HG03025 (cell line): ENCODE measurements at regions not wholly inside any gene's neighbourhood (a gene's known extent, or its start where the extent isn't known, plus 50 kb on each side); places are given as distances from the start of the nearest gene placed in this dataset.

Experiments
- ATAC-seq: cut with Tn5 transposase; IDR thresholded peaks from one replicate; pipeline ENCODE4 v1.9.1; 2021; ENCODE audit warnings: mild to moderate bottlenecking, moderate library complexity; ENCODE audit not compliant: unreplicated experiment, low FRiP score

DNA sequence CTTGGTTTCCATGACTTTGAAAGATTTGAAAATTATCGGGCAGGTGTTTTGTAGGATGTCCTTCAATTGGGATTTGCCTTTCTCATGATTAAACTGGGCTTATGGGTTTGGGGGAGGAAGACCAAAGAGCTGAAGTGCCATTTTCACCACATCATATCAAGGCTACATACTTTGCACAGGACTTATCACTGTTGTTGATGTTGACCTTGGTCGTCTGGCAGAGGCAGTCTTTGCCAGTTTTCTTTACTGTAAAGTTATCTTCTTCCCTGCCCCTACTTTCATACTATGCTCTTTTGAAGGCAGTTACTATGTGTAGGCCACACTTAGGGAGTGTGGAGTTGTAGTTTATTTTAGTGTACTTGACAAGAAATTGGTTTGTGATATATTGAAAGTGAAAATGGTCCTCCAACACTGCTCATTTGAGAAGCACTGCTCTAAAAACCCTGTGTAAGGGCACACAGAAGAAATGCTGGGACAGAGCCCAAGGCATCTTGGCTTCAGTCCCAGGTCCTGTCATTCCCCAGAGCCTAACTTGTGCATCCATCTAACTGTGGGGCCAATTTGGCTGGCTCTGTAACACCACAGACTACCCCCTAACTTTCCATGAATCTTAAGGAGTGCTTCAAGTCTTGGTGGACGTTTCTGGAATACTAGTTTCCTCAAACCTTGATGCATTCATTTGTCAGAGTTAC, 384.9 kb downstream of the KCNRG start:
- no peak for ATAC-seq

DNA sequence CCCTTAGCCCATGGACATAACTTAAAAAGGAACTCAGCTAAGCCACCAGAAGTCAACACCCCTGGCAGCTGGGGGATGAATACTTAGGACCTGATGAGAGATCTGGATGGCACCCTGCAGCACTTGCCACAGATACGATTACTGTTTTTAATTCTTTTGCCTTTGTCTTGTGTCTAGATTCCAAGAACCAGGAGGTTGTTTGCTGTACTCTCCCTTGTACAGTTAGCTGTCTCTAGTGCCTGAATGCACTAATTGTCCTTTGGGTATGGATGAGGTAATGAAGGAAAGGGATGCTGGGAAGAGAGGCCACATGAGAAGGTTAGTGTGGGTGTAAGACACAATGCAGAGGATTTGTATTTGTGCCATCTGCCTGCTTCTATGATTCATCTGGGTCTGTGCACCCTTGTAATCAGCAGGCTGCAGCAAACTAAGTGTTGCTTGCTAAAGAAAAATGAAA, 385.8 kb downstream of the KCNRG start:
- no peak for ATAC-seq

DNA sequence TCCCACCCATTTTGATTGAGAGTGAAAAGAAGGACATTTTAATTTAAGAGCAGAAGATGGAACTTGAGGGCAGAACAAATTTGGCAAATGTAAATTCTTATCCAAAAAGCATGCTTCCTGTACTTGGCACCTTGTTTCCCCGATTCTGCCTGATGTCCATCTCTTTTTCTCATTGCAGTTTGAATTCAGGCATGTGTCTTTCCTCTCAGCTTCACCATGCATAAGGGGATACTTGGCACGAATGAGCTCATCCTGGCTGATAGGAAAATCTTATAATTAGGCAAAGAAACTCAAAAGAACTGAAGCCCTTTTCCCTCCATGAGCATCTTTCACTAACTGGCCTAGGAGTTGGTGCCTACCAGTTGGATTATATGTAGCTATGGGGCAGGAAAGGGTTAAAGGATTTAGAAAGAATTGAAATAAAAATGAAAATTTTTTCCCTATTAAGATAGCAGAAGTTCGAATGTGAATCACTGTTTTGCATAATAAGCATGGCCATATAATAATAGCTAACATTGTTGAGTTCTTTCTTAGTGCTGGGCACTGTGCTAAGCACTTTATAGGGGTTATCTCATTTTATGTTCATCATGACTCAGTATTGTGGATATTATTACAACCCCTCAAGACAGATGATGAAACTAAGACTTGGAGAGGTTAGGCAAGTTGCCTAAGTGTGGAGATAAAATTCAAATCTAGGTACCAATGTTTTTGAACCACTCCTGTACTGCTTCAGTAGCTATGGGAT, 386.6 kb downstream of the KCNRG start:
- no peak for ATAC-seq

DNA sequence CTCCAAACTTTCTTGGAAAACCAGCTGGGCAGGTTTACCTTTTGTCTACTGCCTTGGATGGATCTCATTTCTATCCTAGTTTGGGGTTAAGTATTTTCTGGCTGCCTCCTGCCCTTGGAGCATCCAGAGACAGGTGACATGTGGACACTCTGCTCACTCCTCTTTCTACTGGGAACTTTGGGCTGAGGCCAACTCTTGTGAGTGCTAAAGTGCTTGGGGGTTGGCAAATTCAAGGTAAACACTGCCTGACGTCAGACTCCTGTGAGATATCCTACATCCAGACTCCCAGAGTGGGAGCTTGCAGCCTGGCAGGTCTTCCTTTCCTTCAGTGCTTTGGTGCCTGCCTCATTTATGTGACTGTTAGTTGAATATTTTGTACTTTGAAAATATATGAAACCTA, 388.1 kb downstream of the KCNRG start:
- no peak for ATAC-seq

GRCh38 chr13:50404116-50404515, 388.9 kb downstream of the KCNRG start:
- no peak for ATAC-seq

- ATAC-seq: no peak
These were observed 389.5 kb downstream of the KCNRG start for GRCh38 chr13:50404769-50405168.

GRCh38 chr13:50406831-50407230, 391.6 kb downstream of the KCNRG start:
- ATAC-seq: no peak

DNA sequence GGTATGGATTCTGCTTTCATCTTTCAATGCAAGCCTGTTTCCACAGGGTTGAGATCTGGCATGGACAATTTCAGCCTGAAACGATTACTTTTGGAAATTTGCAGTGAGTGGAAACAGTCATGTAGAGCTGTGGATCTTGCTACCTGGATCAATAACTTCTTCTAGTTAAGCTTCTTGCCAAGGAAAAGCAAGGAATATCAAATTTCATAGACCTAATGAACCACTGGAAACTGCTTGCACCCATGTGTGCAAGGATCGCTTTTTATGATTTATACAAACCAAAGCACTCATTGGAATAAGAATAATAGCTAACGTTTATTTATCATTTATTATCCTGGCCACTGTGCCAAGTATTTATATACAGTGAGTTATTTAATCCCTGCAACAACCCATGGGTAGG, 392.8 kb downstream of the KCNRG start:
- no peak for ATAC-seq

- ATAC-seq: no peak
These were observed 394.0 kb downstream of the KCNRG start for GRCh38 chr13:50409220-50409619.

DNA sequence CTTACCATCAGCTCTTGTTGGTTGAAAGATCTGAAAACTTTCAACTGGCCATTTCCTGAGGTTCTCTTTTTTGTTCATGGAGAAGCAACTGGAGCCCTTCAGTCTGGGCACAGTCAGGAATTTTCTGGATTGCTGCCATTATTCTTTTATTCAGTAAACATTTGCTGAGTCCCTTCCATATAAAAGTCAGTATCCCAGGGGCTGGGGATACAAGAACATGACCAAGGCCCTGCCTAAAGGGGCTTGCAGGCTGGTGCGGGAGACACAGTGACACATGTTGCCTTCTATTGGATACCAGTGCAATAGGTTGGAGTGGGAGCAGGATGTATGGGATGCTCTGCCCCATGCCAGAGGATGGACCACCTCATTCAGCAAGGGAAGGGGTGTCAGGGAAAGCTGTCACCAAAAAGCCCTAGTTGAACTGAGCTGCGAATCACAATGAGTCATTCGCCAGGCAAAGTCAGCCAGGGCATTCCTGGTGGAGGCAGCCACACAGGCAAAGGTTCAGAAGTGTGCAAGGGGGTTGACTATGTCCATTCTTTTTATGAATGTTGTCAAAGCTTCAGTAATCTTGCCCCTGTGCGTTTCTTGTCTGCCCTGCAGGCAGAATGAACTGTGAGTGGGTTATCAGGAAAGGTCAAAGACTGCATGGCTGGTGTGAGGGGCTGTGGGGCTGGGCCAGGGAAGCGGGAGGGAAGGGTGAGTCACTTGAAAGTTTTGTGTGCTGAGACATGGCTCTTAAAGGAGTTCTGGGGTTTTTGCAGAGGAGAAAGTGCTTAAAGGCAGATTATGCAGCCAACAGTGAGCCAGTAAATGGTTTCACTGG, 395.9 kb downstream of the KCNRG start:
- ATAC-seq: no peak

DNA sequence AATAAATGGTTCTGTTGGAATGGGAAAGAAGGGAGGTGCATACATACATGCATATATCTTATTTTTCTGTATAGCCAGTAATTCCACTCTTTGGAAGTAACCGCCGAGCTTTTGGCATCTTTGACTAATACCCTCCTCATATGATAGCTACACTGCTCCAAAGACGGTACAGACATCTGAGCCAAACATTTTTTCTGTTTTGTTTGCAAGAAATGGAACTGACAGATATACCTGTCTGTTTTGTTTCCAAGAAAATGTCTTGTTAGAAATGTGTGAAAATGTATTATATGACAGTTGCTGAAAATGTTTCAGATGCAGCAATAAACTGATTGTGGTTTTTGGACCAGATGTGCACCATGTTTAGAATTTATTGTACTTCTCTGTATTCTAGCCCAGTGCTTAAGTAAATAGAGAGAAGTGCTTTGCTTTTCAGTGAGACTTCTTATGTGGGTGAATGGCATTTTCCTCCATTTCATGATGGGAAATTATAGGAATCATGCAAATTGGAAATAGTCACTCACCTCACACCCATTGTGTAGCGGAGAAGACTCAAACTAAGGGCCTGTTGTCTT, 396.9 kb downstream of the KCNRG start:
- no peak for ATAC-seq

- ATAC-seq: no peak
These were observed 399.4 kb downstream of the KCNRG start for GRCh38 chr13:50414640-50415039.

DNA sequence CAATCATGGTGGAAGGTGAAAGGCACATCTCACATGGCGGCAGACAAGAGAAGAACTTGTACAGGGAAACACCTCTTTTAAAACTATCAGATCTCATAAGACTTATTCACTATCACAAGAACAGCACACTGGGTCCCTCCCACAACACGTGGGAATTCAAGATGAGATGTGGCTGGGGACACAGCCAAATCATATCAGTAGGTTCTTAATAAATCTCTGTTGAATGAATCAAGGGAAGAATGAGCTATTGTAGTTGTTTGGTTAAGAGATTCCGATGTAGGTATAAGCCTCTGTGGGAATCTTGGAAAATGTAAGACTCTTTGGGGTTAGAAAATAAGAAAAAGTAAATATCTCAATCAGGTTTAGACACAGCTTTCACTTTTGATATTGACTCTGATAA, 400.2 kb downstream of the KCNRG start:
- no peak for ATAC-seq

DNA sequence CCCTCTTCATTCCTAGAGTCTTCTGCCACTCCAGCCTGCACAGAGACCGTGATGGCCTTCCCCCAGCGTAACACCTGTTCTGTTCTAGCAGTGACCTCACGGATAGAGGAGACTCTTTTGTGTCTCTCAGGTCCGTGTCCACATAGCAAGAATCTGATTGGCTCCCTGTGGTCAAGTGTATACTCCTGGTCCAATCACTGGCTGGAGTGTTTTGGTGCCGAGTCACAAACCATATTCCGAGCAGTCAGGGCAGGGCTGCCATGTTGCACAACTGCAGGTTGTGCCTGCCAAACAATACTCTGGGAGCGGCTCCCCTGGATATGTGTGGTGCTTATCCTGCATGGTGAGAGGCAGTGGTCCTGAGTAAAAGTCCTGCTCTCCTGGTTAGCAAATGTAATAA, 402.4 kb downstream of the KCNRG start:
- ATAC-seq: no peak

- no peak for ATAC-seq
These were observed 404.2 kb downstream of the KCNRG start for GRCh38 chr13:50419331-50419865.

GRCh38 chr13:50419896-50420295, 404.7 kb downstream of the KCNRG start:
- ATAC-seq: no peak

DNA sequence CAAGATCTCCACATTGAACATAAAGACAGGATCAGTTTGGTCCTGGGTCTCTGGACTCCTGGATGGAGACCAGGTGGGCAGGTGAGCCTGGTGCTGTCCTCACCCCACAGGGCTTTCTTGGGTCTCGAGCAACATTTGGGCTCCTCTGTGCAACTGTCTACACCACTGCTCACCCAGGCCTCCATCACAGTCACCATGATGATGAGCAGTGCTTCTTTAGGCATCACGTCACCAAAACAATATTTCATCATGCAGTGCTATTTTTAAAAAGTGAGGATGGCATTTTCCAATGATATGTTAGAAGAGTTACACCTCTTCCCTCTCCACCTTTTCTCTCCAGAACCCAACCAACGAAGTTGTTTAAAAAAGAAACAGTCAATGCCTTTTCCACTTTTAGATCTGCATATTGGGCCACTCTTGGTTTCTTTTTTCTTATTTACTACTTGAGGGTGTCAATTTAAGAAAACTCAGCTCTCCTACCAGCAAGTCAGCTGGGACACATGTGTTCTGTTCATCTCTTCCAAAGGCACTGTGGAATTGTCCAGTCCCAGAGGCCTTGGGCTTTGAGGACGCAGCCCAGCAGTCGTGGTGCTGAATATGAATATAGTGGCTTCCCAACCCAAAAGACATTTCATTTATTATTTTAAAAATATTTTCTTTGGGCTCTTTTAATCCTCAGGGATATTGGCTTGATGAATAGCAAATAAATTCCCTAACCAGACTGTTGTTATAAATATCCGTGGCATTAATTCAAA, 405.7 kb downstream of the KCNRG start:
- no peak for ATAC-seq

DNA sequence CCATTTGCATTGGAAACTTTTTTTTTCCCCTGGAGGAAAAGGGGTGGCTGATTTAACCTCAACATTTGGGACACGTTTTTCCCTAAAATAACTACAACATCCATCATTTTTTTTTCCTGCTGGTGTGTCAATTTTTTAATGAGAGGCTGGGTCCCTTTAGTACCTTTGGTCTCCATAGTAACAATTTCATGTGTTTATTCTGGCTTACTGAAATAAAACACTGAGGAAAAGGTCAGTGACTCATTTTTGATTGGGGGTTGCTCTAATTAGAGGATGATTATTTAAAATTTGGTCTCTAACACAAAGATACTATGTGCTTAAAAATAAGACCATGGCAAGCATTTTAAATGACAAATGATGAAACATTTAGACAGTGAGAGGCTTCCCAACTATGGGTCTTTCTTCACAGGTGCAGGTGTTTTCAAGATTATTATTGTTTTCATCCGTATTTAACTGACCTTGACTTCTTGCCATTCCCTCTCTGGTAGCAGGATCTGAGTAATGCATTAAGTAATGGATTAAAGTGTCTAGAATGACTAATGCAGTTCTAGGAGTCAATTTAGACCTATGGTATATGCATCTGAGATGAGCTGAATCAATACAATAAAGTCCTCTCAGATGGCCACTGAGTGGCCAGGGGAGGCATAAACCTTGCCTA, 406.4 kb downstream of the KCNRG start:
- ATAC-seq: no peak
